HEK293 (cell line): ENCODE measurements at regions not wholly inside any gene's neighbourhood (a gene's known extent, or its start where the extent isn't known, plus 50 kb on each side); places are given as distances from the start of the nearest gene placed in this dataset.

Source experiments
- CTCF ChIA-PET: fragments of 350-600 bp; formaldehyde crosslinking; extraction: SDS; loops from one replicate; lab custom pipeline; 2021; ENCODE audit warnings: antibody characterized with exemption; lab: Yijun Ruan, JAX
- POLR2A ChIA-PET: fragments of 300-600 bp; formaldehyde crosslinking; extraction: SDS; loops from one replicate; lab custom pipeline; 2020; ENCODE audit warnings: antibody characterized with exemption, inconsistent platforms; lab: Yijun Ruan, JAX
- H3K27ac ChIP-seq: fragments of 200-500 bp; sonication (Bioruptor generic); 2 replicates; pipeline ENCODE4 v1.5.1; 2014; ENCODE audit warnings: low read depth, low read length, control low read depth, inconsistent platforms; ENCODE audit errors: extremely low read depth
- H3K36me3 ChIP-seq, 2 experiments: fragments of 200-500 bp in 1 of 2; sonication (Bioruptor generic) in 1 of 2; 1 replicate in 1 of 2; 2 replicates in 1 of 2; pipeline ENCODE4 v1.5.1; 2014 to 2017; ENCODE audit warnings: inconsistent platforms in 2 of 2, low read length in 2 of 2; ENCODE audit not compliant: control insufficient read depth in 2 of 2, insufficient read depth in 1 of 2
- H3K4me1 ChIP-seq: fragments of 200-500 bp; sonication (Bioruptor generic); 2 replicates; pipeline ENCODE4 v1.5.1; 2014; ENCODE audit warnings: mild to moderate bottlenecking, low read length, inconsistent platforms; ENCODE audit not compliant: control insufficient read depth, insufficient read depth
- H3K4me3 ChIP-seq: 2 replicates; pipeline ENCODE4 v1.5.1; 2011; ENCODE audit warnings: low read depth, mild to moderate bottlenecking, control low read depth, low read length, moderate library complexity
- H3K9me3 ChIP-seq: fragments of 200-500 bp; sonication (Bioruptor generic); 2 replicates; pipeline ENCODE4 v1.5.1; 2014; ENCODE audit warnings: low read depth, low read length, inconsistent platforms; ENCODE audit not compliant: control insufficient read depth, insufficient read depth
- EGR2 ChIP-seq: fragments of 450-650 bp; formaldehyde crosslinking; IDR thresholded peaks from 2 replicates; pipeline ENCODE4 v1.5.1; 2016; ENCODE audit warnings: low read depth, missing biosample characterization, missing genetic modification characterization
- KLF1 ChIP-seq: fragments of 450-650 bp; formaldehyde crosslinking; IDR thresholded peaks from 2 replicates; pipeline ENCODE4 v1.5.1; 2016; ENCODE audit warnings: missing biosample characterization, missing genetic modification characterization
- OSR2 ChIP-seq: fragments of 450-650 bp; formaldehyde crosslinking; IDR thresholded peaks from 2 replicates; pipeline ENCODE4 v1.5.1; 2016; ENCODE audit warnings: missing biosample characterization, missing genetic modification characterization
- SCRT2 ChIP-seq: fragments of 450-650 bp; formaldehyde crosslinking; IDR thresholded peaks from 2 replicates; pipeline ENCODE4 v1.5.1; 2016; ENCODE audit warnings: missing biosample characterization, missing genetic modification characterization
- YY2 ChIP-seq: fragments of 450-650 bp; formaldehyde crosslinking; IDR thresholded peaks from 2 replicates; pipeline ENCODE4 v1.5.1; 2016; ENCODE audit warnings: missing biosample characterization, missing genetic modification characterization
- ZFP41 ChIP-seq: fragments of 450-650 bp; formaldehyde crosslinking; IDR thresholded peaks from 2 replicates; pipeline ENCODE4 v1.5.1; 2016; ENCODE audit warnings: missing biosample characterization, missing genetic modification characterization, borderline replicate concordance
- ZFP69B ChIP-seq: fragments of 450-650 bp; formaldehyde crosslinking; IDR thresholded peaks from 2 replicates; pipeline ENCODE4 v1.5.1; 2016; ENCODE audit warnings: missing biosample characterization, missing genetic modification characterization
- ZNF132 ChIP-seq: fragments of 450-650 bp; formaldehyde crosslinking; IDR thresholded peaks from 2 replicates; pipeline ENCODE4 v1.5.1; 2017; ENCODE audit warnings: missing biosample characterization, missing genetic modification characterization, borderline replicate concordance
- ZNF157 ChIP-seq: fragments of 450-650 bp; formaldehyde crosslinking; IDR thresholded peaks from 2 replicates; pipeline ENCODE4 v1.5.1; 2016; ENCODE audit warnings: missing biosample characterization, missing genetic modification characterization
- ZNF23 ChIP-seq: fragments of 450-650 bp; formaldehyde crosslinking; IDR thresholded peaks from 2 replicates; pipeline ENCODE4 v1.5.1; 2016; ENCODE audit warnings: missing biosample characterization, missing genetic modification characterization, borderline replicate concordance
- ZNF341 ChIP-seq: fragments of 450-650 bp; formaldehyde crosslinking; IDR thresholded peaks from 2 replicates; pipeline ENCODE4; 2016; ENCODE audit warnings: low read depth, missing biosample characterization, missing genetic modification characterization
- ZNF350 ChIP-seq: fragments of 450-650 bp; formaldehyde crosslinking; IDR thresholded peaks from 2 replicates; pipeline ENCODE4 v1.5.0; 2017; ENCODE audit warnings: missing biosample characterization, mild to moderate bottlenecking, missing genetic modification characterization
- ZNF433 ChIP-seq: fragments of 450-650 bp; formaldehyde crosslinking; IDR thresholded peaks from 2 replicates; pipeline ENCODE4 v1.5.1; 2016; ENCODE audit warnings: missing biosample characterization, missing genetic modification characterization, low read depth
- ZNF585B ChIP-seq: fragments of 450-650 bp; formaldehyde crosslinking; IDR thresholded peaks from 2 replicates; pipeline ENCODE4 v1.5.1; 2016; ENCODE audit warnings: missing biosample characterization, missing genetic modification characterization
- ZNF624 ChIP-seq: fragments of 450-650 bp; formaldehyde crosslinking; IDR thresholded peaks from 2 replicates; pipeline ENCODE4 v1.5.1; 2017; ENCODE audit warnings: missing biosample characterization, missing genetic modification characterization
- ZNF830 ChIP-seq: fragments of 450-650 bp; IDR thresholded peaks from 2 replicates; pipeline ENCODE4 v1.5.0; 2018; ENCODE audit warnings: missing biosample characterization, missing genetic modification characterization, low read depth, mild to moderate bottlenecking, moderate library complexity
- ZSCAN23 ChIP-seq: fragments of 450-650 bp; formaldehyde crosslinking; IDR thresholded peaks from 2 replicates; pipeline ENCODE4 v1.5.1; 2016; ENCODE audit warnings: missing biosample characterization, missing genetic modification characterization
- ZSCAN30 ChIP-seq: fragments of 450-650 bp; IDR thresholded peaks from 2 replicates; pipeline ENCODE4 v1.5.1; 2018; ENCODE audit warnings: missing biosample characterization, mild to moderate bottlenecking, missing genetic modification characterization, moderate library complexity
- TF ChIP-seq, protein P1 (sequence below): IDR thresholded peaks from 2 replicates; pipeline ENCODE4 v1.6.1; 2011; ENCODE audit warnings: mild to moderate bottlenecking, low read depth, low read length, borderline replicate concordance
- TF ChIP-seq, protein P2 (sequence below): fragments of 450-650 bp; formaldehyde crosslinking; IDR thresholded peaks from 2 replicates; pipeline ENCODE4 v1.5.1; 2017; ENCODE audit warnings: missing biosample characterization, missing genetic modification characterization
- TF ChIP-seq, protein P3 (sequence below): fragments of 450-650 bp; formaldehyde crosslinking; IDR thresholded peaks from 2 replicates; pipeline ENCODE4 v1.5.1; 2016; ENCODE audit warnings: missing biosample characterization, missing genetic modification characterization
- TF ChIP-seq, protein P4 (sequence below): fragments of 450-650 bp; formaldehyde crosslinking; IDR thresholded peaks from 2 replicates; pipeline ENCODE4 v1.5.1; 2016; ENCODE audit warnings: missing biosample characterization, missing genetic modification characterization
- TF ChIP-seq, protein P5 (sequence below): fragments of 450-650 bp; formaldehyde crosslinking; IDR thresholded peaks from 2 replicates; pipeline ENCODE4 v1.5.1; 2017; ENCODE audit warnings: missing biosample characterization, missing genetic modification characterization
- TF ChIP-seq, protein P6 (sequence below): fragments of 450-650 bp; formaldehyde crosslinking; IDR thresholded peaks from 2 replicates; pipeline ENCODE4 v1.5.1; 2016; ENCODE audit warnings: missing biosample characterization, missing genetic modification characterization
- TF ChIP-seq, protein P7 (sequence below): fragments of 450-650 bp; formaldehyde crosslinking; IDR thresholded peaks from 2 replicates; pipeline ENCODE4 v1.5.1; 2016; ENCODE audit warnings: missing biosample characterization, missing genetic modification characterization

DNA sequence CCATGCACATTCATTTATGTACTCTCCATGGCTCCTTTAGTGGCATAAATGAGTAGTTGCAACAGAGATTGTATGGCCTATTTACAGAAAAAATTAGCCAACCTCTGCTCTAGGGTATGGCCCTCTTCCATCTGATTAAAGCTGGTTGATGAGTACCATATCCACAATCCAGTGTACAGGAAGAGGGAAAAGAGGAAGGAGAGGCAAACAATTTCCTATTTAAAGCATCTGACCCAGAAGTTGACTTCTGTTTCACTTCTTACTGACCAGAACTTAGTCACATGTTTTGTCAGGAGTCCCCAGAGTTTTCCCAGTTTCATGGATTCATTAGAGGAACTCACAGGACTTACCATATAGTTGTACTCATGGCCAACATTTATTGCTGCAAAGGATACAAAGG lies 68.6 kb upstream of the STARD4 start:
- no peak overlapping the region for H3K4me3 ChIP-seq
- no peaks in the 10 kb centered on the region for H3K9me3 ChIP-seq
- POLR2A ChIA-PET, result no interaction called here
- H3K27ac ChIP-seq, result no peak overlapping the region
- TF ChIP-seq ZNF341 (tag by site-specific recombination), result no peak
- TF ChIP-seq ZNF830, result no peak
- TF ChIP-seq, protein P1, sequence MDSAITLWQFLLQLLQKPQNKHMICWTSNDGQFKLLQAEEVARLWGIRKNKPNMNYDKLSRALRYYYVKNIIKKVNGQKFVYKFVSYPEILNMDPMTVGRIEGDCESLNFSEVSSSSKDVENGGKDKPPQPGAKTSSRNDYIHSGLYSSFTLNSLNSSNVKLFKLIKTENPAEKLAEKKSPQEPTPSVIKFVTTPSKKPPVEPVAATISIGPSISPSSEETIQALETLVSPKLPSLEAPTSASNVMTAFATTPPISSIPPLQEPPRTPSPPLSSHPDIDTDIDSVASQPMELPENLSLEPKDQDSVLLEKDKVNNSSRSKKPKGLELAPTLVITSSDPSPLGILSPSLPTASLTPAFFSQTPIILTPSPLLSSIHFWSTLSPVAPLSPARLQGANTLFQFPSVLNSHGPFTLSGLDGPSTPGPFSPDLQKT, result no peak
- no peak for TF ChIP-seq ZFP41
- TF ChIP-seq ZNF132, result no peak
- no peak for TF ChIP-seq YY2 (tag by site-specific recombination)
- TF ChIP-seq, all 188 proteins: peak for 0
- no peaks in the 10 kb centered on the region for H3K4me1 ChIP-seq
- CTCF ChIA-PET, result interaction anchor here (0.6 kb wide), 1 partner anchor 571 kb away, joined by 3 read pairs; no protein-coding TSS in a partner anchor
- H3K36me3 ChIP-seq, result no peaks in the 10 kb centered on the region

DNA sequence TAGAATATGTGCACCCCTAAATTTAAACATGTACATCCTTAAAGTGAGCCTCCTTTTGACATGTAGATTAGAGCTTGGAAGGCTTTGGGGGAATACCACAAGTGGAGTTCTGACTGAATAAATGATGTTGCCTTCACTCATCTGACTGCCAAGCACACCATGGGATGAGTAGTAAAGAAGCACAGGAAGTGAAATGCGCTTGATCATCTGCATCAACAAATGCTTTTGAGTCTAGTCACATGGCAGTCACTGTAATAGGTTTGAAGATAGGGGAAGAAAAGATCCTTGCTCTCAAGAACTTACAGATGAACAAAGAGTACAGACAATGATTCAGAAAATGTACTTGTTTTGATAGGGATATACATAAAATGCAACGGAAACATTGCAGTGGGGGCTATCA lies 62.0 kb upstream of the STARD4 start:
- Histone ChIP-seq H3K4me1 (no peaks in the 10 kb centered on the region), H3K4me3 (no peak overlapping the region), H3K36me3 (no peaks in the 10 kb centered on the region), H3K9me3 (no peaks in the 10 kb centered on the region), H3K27ac (no peak overlapping the region)
- TF ChIP-seq, protein P2, sequence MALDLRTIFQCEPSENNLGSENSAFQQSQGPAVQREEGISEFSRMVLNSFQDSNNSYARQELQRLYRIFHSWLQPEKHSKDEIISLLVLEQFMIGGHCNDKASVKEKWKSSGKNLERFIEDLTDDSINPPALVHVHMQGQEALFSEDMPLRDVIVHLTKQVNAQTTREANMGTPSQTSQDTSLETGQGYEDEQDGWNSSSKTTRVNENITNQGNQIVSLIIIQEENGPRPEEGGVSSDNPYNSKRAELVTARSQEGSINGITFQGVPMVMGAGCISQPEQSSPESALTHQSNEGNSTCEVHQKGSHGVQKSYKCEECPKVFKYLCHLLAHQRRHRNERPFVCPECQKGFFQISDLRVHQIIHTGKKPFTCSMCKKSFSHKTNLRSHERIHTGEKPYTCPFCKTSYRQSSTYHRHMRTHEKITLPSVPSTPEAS (tag by site-specific recombination), result no peak
- no peak for TF ChIP-seq SCRT2
- TF ChIP-seq, protein P3, sequence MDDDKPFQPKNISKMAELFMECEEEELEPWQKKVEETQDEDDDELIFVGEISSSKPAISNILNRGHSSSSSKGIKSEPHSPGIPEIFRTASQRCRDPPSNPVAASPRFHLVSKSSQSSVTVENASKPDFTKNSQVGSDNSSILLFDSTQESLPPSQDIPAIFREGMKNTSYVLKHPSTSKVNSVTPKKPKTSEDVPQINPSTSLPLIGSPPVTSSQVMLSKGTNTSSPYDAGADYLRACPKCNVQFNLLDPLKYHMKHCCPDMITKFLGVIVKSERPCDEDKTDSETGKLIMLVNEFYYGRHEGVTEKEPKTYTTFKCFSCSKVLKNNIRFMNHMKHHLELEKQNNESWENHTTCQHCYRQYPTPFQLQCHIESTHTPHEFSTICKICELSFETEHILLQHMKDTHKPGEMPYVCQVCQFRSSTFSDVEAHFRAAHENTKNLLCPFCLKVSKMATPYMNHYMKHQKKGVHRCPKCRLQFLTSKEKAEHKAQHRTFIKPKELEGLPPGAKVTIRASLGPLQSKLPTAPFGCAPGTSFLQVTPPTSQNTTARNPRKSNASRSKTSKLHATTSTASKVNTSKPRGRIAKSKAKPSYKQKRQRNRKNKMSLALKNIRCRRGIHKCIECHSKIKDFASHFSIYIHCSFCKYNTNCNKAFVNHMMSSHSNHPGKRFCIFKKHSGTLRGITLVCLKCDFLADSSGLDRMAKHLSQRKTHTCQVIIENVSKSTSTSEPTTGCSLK (tag by site-specific recombination), result no peak
- no peak for TF ChIP-seq ZFP69B (tag by site-specific recombination)
- TF ChIP-seq ZNF624 (tag by site-specific recombination), result no peak
- TF ChIP-seq ZSCAN30 (tag by site-specific recombination), result no peak
- no peak for TF ChIP-seq ZNF23 (tag by site-specific recombination)
- TF ChIP-seq ZSCAN23 (tag by site-specific recombination), result no peak
- TF ChIP-seq ZNF433 (tag by site-specific recombination), result no peak
- TF ChIP-seq, protein P4, sequence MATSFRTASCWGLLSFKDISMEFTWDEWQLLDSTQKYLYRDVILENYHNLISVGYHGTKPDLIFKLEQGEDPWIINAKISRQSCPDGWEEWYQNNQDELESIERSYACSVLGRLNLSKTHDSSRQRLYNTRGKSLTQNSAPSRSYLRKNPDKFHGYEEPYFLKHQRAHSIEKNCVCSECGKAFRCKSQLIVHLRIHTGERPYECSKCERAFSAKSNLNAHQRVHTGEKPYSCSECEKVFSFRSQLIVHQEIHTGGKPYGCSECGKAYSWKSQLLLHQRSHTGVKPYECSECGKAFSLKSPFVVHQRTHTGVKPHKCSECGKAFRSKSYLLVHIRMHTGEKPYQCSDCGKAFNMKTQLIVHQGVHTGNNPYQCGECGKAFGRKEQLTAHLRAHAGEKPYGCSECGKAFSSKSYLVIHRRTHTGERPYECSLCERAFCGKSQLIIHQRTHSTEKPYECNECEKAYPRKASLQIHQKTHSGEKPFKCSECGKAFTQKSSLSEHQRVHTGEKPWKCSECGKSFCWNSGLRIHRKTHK (tag by site-specific recombination), result no peak
- TF ChIP-seq OSR2, result no peak
- no peak for TF ChIP-seq ZNF585B (tag by site-specific recombination)
- TF ChIP-seq, protein P5, sequence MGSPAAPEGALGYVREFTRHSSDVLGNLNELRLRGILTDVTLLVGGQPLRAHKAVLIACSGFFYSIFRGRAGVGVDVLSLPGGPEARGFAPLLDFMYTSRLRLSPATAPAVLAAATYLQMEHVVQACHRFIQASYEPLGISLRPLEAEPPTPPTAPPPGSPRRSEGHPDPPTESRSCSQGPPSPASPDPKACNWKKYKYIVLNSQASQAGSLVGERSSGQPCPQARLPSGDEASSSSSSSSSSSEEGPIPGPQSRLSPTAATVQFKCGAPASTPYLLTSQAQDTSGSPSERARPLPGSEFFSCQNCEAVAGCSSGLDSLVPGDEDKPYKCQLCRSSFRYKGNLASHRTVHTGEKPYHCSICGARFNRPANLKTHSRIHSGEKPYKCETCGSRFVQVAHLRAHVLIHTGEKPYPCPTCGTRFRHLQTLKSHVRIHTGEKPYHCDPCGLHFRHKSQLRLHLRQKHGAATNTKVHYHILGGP (tag by site-specific recombination), result no peak
- TF ChIP-seq, protein P6, sequence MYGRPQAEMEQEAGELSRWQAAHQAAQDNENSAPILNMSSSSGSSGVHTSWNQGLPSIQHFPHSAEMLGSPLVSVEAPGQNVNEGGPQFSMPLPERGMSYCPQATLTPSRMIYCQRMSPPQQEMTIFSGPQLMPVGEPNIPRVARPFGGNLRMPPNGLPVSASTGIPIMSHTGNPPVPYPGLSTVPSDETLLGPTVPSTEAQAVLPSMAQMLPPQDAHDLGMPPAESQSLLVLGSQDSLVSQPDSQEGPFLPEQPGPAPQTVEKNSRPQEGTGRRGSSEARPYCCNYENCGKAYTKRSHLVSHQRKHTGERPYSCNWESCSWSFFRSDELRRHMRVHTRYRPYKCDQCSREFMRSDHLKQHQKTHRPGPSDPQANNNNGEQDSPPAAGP, result no peak
- no peak for TF ChIP-seq ZNF350
- no peak for TF ChIP-seq EGR2 (tag by site-specific recombination)
- TF ChIP-seq, protein P7, sequence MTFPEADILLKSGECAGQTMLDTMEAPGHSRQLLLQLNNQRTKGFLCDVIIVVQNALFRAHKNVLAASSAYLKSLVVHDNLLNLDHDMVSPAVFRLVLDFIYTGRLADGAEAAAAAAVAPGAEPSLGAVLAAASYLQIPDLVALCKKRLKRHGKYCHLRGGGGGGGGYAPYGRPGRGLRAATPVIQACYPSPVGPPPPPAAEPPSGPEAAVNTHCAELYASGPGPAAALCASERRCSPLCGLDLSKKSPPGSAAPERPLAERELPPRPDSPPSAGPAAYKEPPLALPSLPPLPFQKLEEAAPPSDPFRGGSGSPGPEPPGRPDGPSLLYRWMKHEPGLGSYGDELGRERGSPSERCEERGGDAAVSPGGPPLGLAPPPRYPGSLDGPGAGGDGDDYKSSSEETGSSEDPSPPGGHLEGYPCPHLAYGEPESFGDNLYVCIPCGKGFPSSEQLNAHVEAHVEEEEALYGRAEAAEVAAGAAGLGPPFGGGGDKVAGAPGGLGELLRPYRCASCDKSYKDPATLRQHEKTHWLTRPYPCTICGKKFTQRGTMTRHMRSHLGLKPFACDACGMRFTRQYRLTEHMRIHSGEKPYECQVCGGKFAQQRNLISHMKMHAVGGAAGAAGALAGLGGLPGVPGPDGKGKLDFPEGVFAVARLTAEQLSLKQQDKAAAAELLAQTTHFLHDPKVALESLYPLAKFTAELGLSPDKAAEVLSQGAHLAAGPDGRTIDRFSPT (tag by site-specific recombination), result no peak
- TF ChIP-seq KLF1 (tag by site-specific recombination), result no peak
- TF ChIP-seq ZNF157, result no peak
- ChIA-PET POLR2A (no interaction called here), CTCF (no interaction called here)
